HCT116 (cell line): ENCODE measurements at regions not wholly inside any gene's neighbourhood (a gene's known extent, or its start where the extent isn't known, plus 50 kb on each side); places are given as distances from the start of the nearest gene placed in this dataset.

ENCODE experiments used
- ATAC-seq: fragments of 200-7000 bp; cut with Tn5 transposase; 2 replicates; pipeline ENCODE4 v1.9.1; 2020; ENCODE audit warnings: mild to moderate bottlenecking, moderate library complexity
- BruUV-seq: library from RNA; stranded (reverse); fragments of 400-500 nt; replicated peaks from 2 replicates; lab custom pipeline; 2021; lab: Mats Ljungman, UMichigan
- CTCF ChIA-PET: fragments of 300-600 bp; sonication (Branson Sonifier 250); formaldehyde crosslinking; loops from one replicate; lab custom pipeline; 2021; ENCODE audit warnings: antibody characterized with exemption; lab: Charles Lee
- POLR2A ChIA-PET: fragments of 300-600, 350-600 bp; sonication (Branson Sonifier 250); formaldehyde crosslinking; loops from one replicate; lab custom pipeline; 2021; ENCODE audit warnings: antibody characterized with exemption; lab: Charles Lee
- RAD21 ChIA-PET, 2 experiments: fragments of 300-600 bp; sonication (Branson Sonifier 250); formaldehyde crosslinking; loops; one replicate each; lab custom pipeline; 2023; ENCODE audit warnings: low total read pairs in 2 of 2; ENCODE audit not compliant: uncharacterized antibody in 2 of 2, unreplicated experiment in 2 of 2, low non-redundant PET in 1 of 2; lab: Charles Lee
- DNase-seq: peaks from one replicate; pipeline ENCODE4 v3.0.0-alpha.2; 2010; ENCODE audit warnings: low read depth, low spot score
- H2AFZ ChIP-seq: fragments of 200-600 bp; shearing (Covaris generic), sonication (generic); 2 replicates; pipeline ENCODE4 v1.6.1; 2017; ENCODE audit warnings: low read depth, mixed run types, mixed read lengths, antibody characterized with exemption, low read length; ENCODE audit not compliant: poor library complexity, severe bottlenecking
- H3K27ac ChIP-seq: 2 replicates; pipeline ENCODE4 v1.5.1; 2012; ENCODE audit warnings: low read depth, low read length
- H3K27me3 ChIP-seq: fragments of 200-600 bp; sonication (generic); 2 replicates; pipeline ENCODE4 v1.6.1; 2016; ENCODE audit warnings: mixed run types, low read length, mixed read lengths; ENCODE audit not compliant: insufficient read depth
- H3K36me3 ChIP-seq, 2 experiments: fragments of 200-500 bp in 1 of 2; fragments of 200-600 bp in 1 of 2; sonication (Bioruptor generic) in 1 of 2; sonication (generic) in 1 of 2; 2 replicates each; pipeline versions ENCODE4 v1.5.1 to v1.6.1; 2014 to 2016; ENCODE audit warnings: low read length in 2 of 2, inconsistent platforms in 1 of 2, mixed read lengths in 1 of 2, mixed run types in 1 of 2; ENCODE audit not compliant: insufficient read depth in 2 of 2, control insufficient read depth in 1 of 2
- H3K4me1 ChIP-seq, 2 experiments: fragments of 200-600 bp in 1 of 2; sonication (generic) in 1 of 2; 2 replicates each; pipeline versions ENCODE4 v1.5.1 to v1.6.1; 2012 to 2017; ENCODE audit warnings: low read length in 2 of 2, inconsistent platforms in 1 of 2, mild to moderate bottlenecking in 1 of 2, mixed read lengths in 1 of 2, mixed run types in 1 of 2, moderate library complexity in 1 of 2; ENCODE audit not compliant: insufficient read depth in 2 of 2, control insufficient read depth in 1 of 2
- H3K4me2 ChIP-seq: fragments of 200-600 bp; sonication (generic); 2 replicates; pipeline ENCODE4 v1.6.1; 2017; ENCODE audit warnings: mixed run types, low read length, mixed read lengths
- H3K4me3 ChIP-seq, 2 experiments: fragments of 200-600 bp in 1 of 2; sonication (generic) in 1 of 2; replicated peaks in 1 of 2; 2 replicates each; pipeline ENCODE4 v1.5.1; 2011 to 2016; ENCODE audit warnings: low read length in 2 of 2, control low read depth in 1 of 2, low read depth in 1 of 2, mild to moderate bottlenecking in 1 of 2, mixed read lengths in 1 of 2, mixed run types in 1 of 2
- H3K79me2 ChIP-seq: fragments of 200-600 bp; sonication (generic); 2 replicates; pipeline ENCODE4 v1.6.1; 2017; ENCODE audit warnings: mild to moderate bottlenecking, mixed run types, low read length, moderate library complexity, mixed read lengths; ENCODE audit not compliant: insufficient read depth
- H3K9ac ChIP-seq: fragments of 200-600 bp; sonication (generic); 2 replicates; pipeline ENCODE4 v1.6.1; 2016; ENCODE audit warnings: low read length, mixed read lengths
- H3K9me2 ChIP-seq: fragments of 200-600 bp; sonication (generic), shearing (Covaris generic); 2 replicates; pipeline ENCODE4 v1.6.1; 2017; ENCODE audit warnings: mixed run types, mild to moderate bottlenecking, moderate library complexity; ENCODE audit not compliant: insufficient read depth
- H3K9me3 ChIP-seq, 2 experiments: fragments of 200-500 bp in 1 of 2; fragments of 200-600 bp in 1 of 2; sonication (Bioruptor generic) in 1 of 2; sonication (generic) in 1 of 2; 2 replicates each; pipeline ENCODE4 v1.6.1; 2014 to 2017; ENCODE audit warnings: low read length in 2 of 2, mixed read lengths in 2 of 2, inconsistent platforms in 1 of 2, low read depth in 1 of 2, mild to moderate bottlenecking in 1 of 2, mixed run types in 1 of 2, moderate library complexity in 1 of 2; ENCODE audit not compliant: control insufficient read depth in 1 of 2, insufficient read depth in 1 of 2
- H4K20me1 ChIP-seq: fragments of 200-600 bp; sonication (generic), shearing (Covaris generic); 2 replicates; pipeline ENCODE4 v1.6.1; 2017; ENCODE audit warnings: mixed run types, mild to moderate bottlenecking, moderate library complexity; ENCODE audit not compliant: insufficient read depth
- ATF3 ChIP-seq: IDR thresholded peaks from 2 replicates; pipeline ENCODE4 v1.6.1; 2012
- CEBPB ChIP-seq: IDR thresholded peaks from 2 replicates; pipeline ENCODE4 v1.6.1; 2012; ENCODE audit warnings: low read depth
- CTCF ChIP-seq, 3 experiments: fragments of 200-600 bp in 1 of 3; sonication (generic) in 1 of 3; IDR thresholded peaks in 2 of 3; conservative IDR thresholded peaks in 1 of 3; 2 replicates each; pipeline ENCODE4 v1.5.1; 2012 to 2017; ENCODE audit warnings: low read depth in 2 of 3, low read length in 2 of 3, antibody characterized with exemption in 1 of 3, borderline replicate concordance in 1 of 3, control low read depth in 1 of 3, mild to moderate bottlenecking in 1 of 3, mixed read lengths in 1 of 3, mixed run types in 1 of 3, moderate library complexity in 1 of 3; ENCODE audit not compliant: insufficient read depth in 1 of 3
- EGR1 ChIP-seq: IDR thresholded peaks from 2 replicates; pipeline ENCODE4 v1.6.1; 2012; ENCODE audit warnings: low read depth
- EZH2 ChIP-seq: fragments of 200-600 bp; sonication (generic); IDR thresholded peaks from 2 replicates; pipeline ENCODE4 v1.6.1; 2017; ENCODE audit warnings: antibody characterized with exemption, mixed run types
- MAX ChIP-seq: IDR thresholded peaks from 2 replicates; pipeline ENCODE4 v1.6.1; 2012
- POLR2A ChIP-seq: IDR thresholded peaks from 2 replicates; pipeline ENCODE4 v1.7.0; 2011; ENCODE audit warnings: borderline replicate concordance; ENCODE audit not compliant: insufficient read depth, insufficient read length; ENCODE audit errors: extremely low read depth
- RAD21 ChIP-seq: IDR thresholded peaks from 2 replicates; pipeline ENCODE4 v1.6.1; 2012; ENCODE audit warnings: low read depth, mild to moderate bottlenecking
- REST ChIP-seq: IDR thresholded peaks from 2 replicates; pipeline ENCODE4 v1.6.1; 2012; ENCODE audit warnings: low read depth
- SIN3A ChIP-seq: IDR thresholded peaks from 2 replicates; pipeline ENCODE4 v1.6.1; 2012; ENCODE audit warnings: low read depth
- ZBTB33 ChIP-seq: IDR thresholded peaks from 2 replicates; pipeline ENCODE4 v1.6.1; 2011; ENCODE audit warnings: mild to moderate bottlenecking, low read length, moderate library complexity; ENCODE audit not compliant: insufficient replicate concordance; ENCODE audit errors: extremely low read depth
- ZFX ChIP-seq: fragments of 450-650 bp; IDR thresholded peaks from 2 replicates; pipeline ENCODE4 v1.6.1; 2017
- intact Hi-C: fragments of 100-400 bp; cut with micrococcal nuclease; formaldehyde crosslinking; loops from 2 replicates; pipeline ENCODE4 v1.10.0; 2022

GRCh38 chr15:95653361-95653805 is 677.1 kb upstream of the NR2F2 start (continued):
- TF ChIP-seq ATF3 (no peak), EZH2 (no peak), SIN3A (no peak)

GRCh38 chr15:95655089-95655607 is 675.4 kb upstream of the NR2F2 start:
- Histone ChIP-seq H3K79me2 (no peaks in the 10 kb centered on the region), H3K4me2 (no peak overlapping the region), H3K9me3 (no peaks in the 10 kb centered on the region), H3K9ac (no peak overlapping the region), H2AFZ (no peak overlapping the region), H3K4me1 (no peaks in the 10 kb centered on the region), H3K36me3 (no peaks in the 10 kb centered on the region), H3K27me3 (no peaks in the 10 kb centered on the region), H3K9me2 (no peaks in the 10 kb centered on the region), H3K4me3 (no peak overlapping the region), H4K20me1 (no peaks in the 10 kb centered on the region; the same call in 1 of the 2 replicates), H3K27ac (no peak overlapping the region)
- intact Hi-C loops = no loop called here
- ChIA-PET POLR2A (no interaction called here), RAD21 (no interaction called here), CTCF (no interaction called here)
- TF ChIP-seq ZFX (no peak), POLR2A (no peak), CEBPB (no peak), MAX (no peak), RAD21 (no peak), CTCF (IDR thresholded peaks at IDR 0.05 in 2 of 3, conservative IDR thresholded peaks at IDR 0.05 in 1 of 3; ENCODE audit: borderline replicate concordance in 1 of 3, insufficient read depth in 1 of 3, low read depth in 2 of 3, low read length in 2 of 3) (no peak), EGR1 (no peak), REST (no peak), ZBTB33 (no peak)
- BruUV-seq = no TSS peak
- DNase-seq (no peak), ATAC-seq (no peak)
